K562 (cell line): ENCODE measurements at regions not wholly inside any gene's neighbourhood (a gene's known extent, or its start where the extent isn't known, plus 50 kb on each side); places are given as distances from the start of the nearest gene placed in this dataset.
A peak's percentile ranks its signal among the peaks of the same experiment; 100 is the strongest.

Experiments
- ATAC-seq: fragments of 200-7000 bp; cut with Tn5 transposase; 3 replicates; pipeline ENCODE4 v1.9.1; 2020; ENCODE audit warnings: moderate library complexity
- BruUV-seq: library from RNA; stranded (reverse); fragments of 400-500 nt; replicated peaks from 2 replicates; lab custom pipeline; 2021; lab: Mats Ljungman, UMichigan
- CTCF ChIA-PET: fragments of 300-600 bp; formaldehyde crosslinking; extraction: SDS; loops from one replicate; lab custom pipeline; 2021; ENCODE audit warnings: low intra/inter-chr PET ratio; lab: Yijun Ruan, JAX
- POLR2A ChIA-PET: fragments of 300-600, 350-650 bp; sonication (Branson Sonifier 250); formaldehyde crosslinking; extraction: SDS; loops from one replicate; lab custom pipeline; 2021; ENCODE audit warnings: antibody characterized with exemption, inconsistent platforms; lab: Yijun Ruan, JAX
- DNase-seq, 4 experiments: peaks; one replicate each; pipeline versions ENCODE4 v3.0.0 to v3.0.0-alpha.2; 2011 to 2018; ENCODE audit warnings: low spot score in 3 of 4, mixed read lengths in 3 of 4; ENCODE audit errors: extremely low read depth in 1 of 4
- FAIRE-seq: peaks from 2 replicates; lab custom pipeline; 2011; peaks lifted over from hg19 to GRCh38; lab: Jason Lieb, UNC
- H2AFZ ChIP-seq: 2 replicates; pipeline ENCODE4 v1.6.0; 2011; ENCODE audit warnings: low read depth, low read length, control low read depth, inconsistent platforms
- H3K27ac ChIP-seq: fragments of 200-600 bp; 3 replicates; pipeline ENCODE4 v1.8.0; 2011; ENCODE audit warnings: low read depth, mild to moderate bottlenecking, control low read depth, inconsistent platforms, low read length, moderate library complexity, mixed read lengths; ENCODE audit errors: extremely low read depth
- H3K27me3 ChIP-seq, 2 experiments: fragments of 300-600 bp in 1 of 2; 2 replicates in 1 of 2; 3 replicates in 1 of 2; pipeline versions ENCODE4 v1.6.0 to v1.8.0; 2011; ENCODE audit warnings: inconsistent platforms in 2 of 2, low read length in 2 of 2, mild to moderate bottlenecking in 1 of 2, mixed read lengths in 1 of 2, moderate library complexity in 1 of 2; ENCODE audit not compliant: control insufficient read depth in 2 of 2, insufficient read depth in 2 of 2
- H3K36me3 ChIP-seq: fragments of 300-600 bp; 3 replicates; pipeline ENCODE4 v1.8.0; 2011; ENCODE audit warnings: mild to moderate bottlenecking, low read length, inconsistent platforms; ENCODE audit not compliant: control insufficient read depth, insufficient read depth
- H3K4me1 ChIP-seq, 2 experiments: fragments of 200-600 bp in 1 of 2; replicated peaks in 1 of 2; 2 replicates in 1 of 2; 3 replicates in 1 of 2; pipeline versions ENCODE4 v1.5.1 to v1.8.0; 2011; ENCODE audit warnings: inconsistent platforms in 2 of 2, low read length in 2 of 2, mild to moderate bottlenecking in 1 of 2, mixed read lengths in 1 of 2, moderate library complexity in 1 of 2; ENCODE audit not compliant: control insufficient read depth in 2 of 2, insufficient read depth in 2 of 2
- H3K4me2 ChIP-seq: 2 replicates; pipeline ENCODE4 v1.6.1; 2011; ENCODE audit warnings: low read length, control low read depth, inconsistent platforms, mixed read lengths; ENCODE audit not compliant: insufficient read depth
- H3K4me3 ChIP-seq: fragments of 200-600 bp; sonication (generic), shearing (Covaris generic); 2 replicates; pipeline ENCODE4 v1.5.1; 2016; ENCODE audit warnings: control low read depth, inconsistent platforms
- H3K79me2 ChIP-seq: fragments of 200-600 bp; 3 replicates; pipeline ENCODE4 v1.8.0; 2011; ENCODE audit warnings: low read length, inconsistent platforms; ENCODE audit not compliant: control insufficient read depth, insufficient read depth
- H3K9ac ChIP-seq, 2 experiments: 2 replicates each; pipeline versions ENCODE4 v1.6.0 to v1.6.1; 2011; ENCODE audit warnings: low read depth in 2 of 2, low read length in 2 of 2, control low read depth in 1 of 2, inconsistent platforms in 1 of 2, mild to moderate bottlenecking in 1 of 2, mixed read lengths in 1 of 2; ENCODE audit not compliant: insufficient read depth in 1 of 2
- H3K9me1 ChIP-seq: one replicate; pipeline ENCODE4 v1.6.0; 2011; ENCODE audit warnings: inconsistent platforms, mild to moderate bottlenecking, low read length, moderate library complexity; ENCODE audit not compliant: control insufficient read depth, insufficient read depth
- H3K9me3 ChIP-seq: replicated peaks from 2 replicates; pipeline ENCODE4 v1.5.1; 2011; ENCODE audit warnings: low read depth, low read length, inconsistent platforms; ENCODE audit not compliant: control insufficient read depth, insufficient read depth
- H4K20me1 ChIP-seq: replicated peaks from 2 replicates; pipeline ENCODE4 v1.6.1; 2011; ENCODE audit warnings: low read length, inconsistent platforms, mixed read lengths; ENCODE audit not compliant: control insufficient read depth, insufficient read depth
- CEBPG ChIP-seq, 3 experiments: fragments of 200-800 bp in 1 of 3; sonication (Bioruptor generic) in 1 of 3; sonication (generic) in 1 of 3; formaldehyde crosslinking in 1 of 3; IDR thresholded peaks in 2 of 3; conservative IDR thresholded peaks in 1 of 3; 2 replicates each; pipeline versions ENCODE4 v1.6.1 to v1.8.0; 2016 to 2022; ENCODE audit warnings: missing compliant biosample characterization in 2 of 3, missing genetic modification characterization in 2 of 3, mild to moderate bottlenecking in 1 of 3, missing genetic modification reagents in 1 of 3
- CREM ChIP-seq: IDR thresholded peaks from 2 replicates; pipeline ENCODE4 v1.6.1; 2014; ENCODE audit warnings: antibody characterized with exemption, low read depth
- CXXC5 ChIP-seq: fragments of 250-450 bp; sonication (Bioruptor Pico); IDR thresholded peaks from 2 replicates; pipeline ENCODE4 v1.8.0; 2022; ENCODE audit warnings: inconsistent platforms, mild to moderate bottlenecking, moderate library complexity
- REST ChIP-seq, 2 experiments: fragments of 450-650 bp; formaldehyde crosslinking in 1 of 2; IDR thresholded peaks; 2 replicates each; pipeline versions ENCODE4 v1.4.0 to v1.6.1; 2014 to 2020; ENCODE audit warnings: mild to moderate bottlenecking in 2 of 2, borderline replicate concordance in 1 of 2, low read depth in 1 of 2
- ZNF134 ChIP-seq: fragments of 250-450 bp; sonication (Bioruptor Pico); conservative IDR thresholded peaks from 2 replicates; pipeline ENCODE4 v1.4.0; 2020
- ZNF41 ChIP-seq: fragments of 250-450 bp; sonication (Bioruptor Pico); conservative IDR thresholded peaks from 2 replicates; pipeline ENCODE4 v1.4.0; 2020; ENCODE audit warnings: mild to moderate bottlenecking
- ZZZ3 ChIP-seq: fragments of 450-650 bp; IDR thresholded peaks from 2 replicates; pipeline ENCODE4 v1.6.1; 2016; ENCODE audit warnings: antibody characterized with exemption, mild to moderate bottlenecking, moderate library complexity
- WGBS: fragments of 100-300 bp; shearing (Covaris generic); methylation state at CpG from one replicate; pipeline ENCODE4 v1.1.6; 2016; ENCODE audit warnings: low coverage, mixed read lengths; ENCODE audit not compliant: insufficient coverage; ENCODE audit errors: missing lambda C conversion rate; 5-methylcytosine and 5-hydroxymethylcytosine counted together
- in situ Hi-C: fragments of 300-500 bp; cut with MboI; formaldehyde crosslinking; loops from 4 replicates; pipeline ENCODE4 v1.15.0; 2018; ENCODE audit warnings: inconsistent platforms, mixed read lengths
- intact Hi-C: fragments of 100-400 bp; cut with micrococcal nuclease; formaldehyde crosslinking; loops from 2 replicates; pipeline ENCODE4 v1.14.2; 2022

- Histone ChIP-seq H3K36me3 (no peaks in the 10 kb centered on the region), H4K20me1 (no peaks in the 10 kb centered on the region), H2AFZ (no peak overlapping the region), H3K4me1 (no peaks in the 10 kb centered on the region), H3K79me2 (no peaks in the 10 kb centered on the region), H3K9ac (no peak overlapping the region), H3K9me1 (no peaks in the 10 kb centered on the region), H3K4me2 (no peak overlapping the region), H3K27me3 (no peaks in the 10 kb centered on the region), H3K27ac (no peak overlapping the region), H3K4me3 (no peak overlapping the region), H3K9me3 (no peaks in the 10 kb centered on the region)
- in situ Hi-C loops (no loop called here), intact Hi-C loops (no loop called here)
- BruUV-seq: no TSS peak
- no peak for ATAC-seq
- no peak for FAIRE-seq
- CTCF ChIA-PET: no interaction called here
- WGBS: 8% methylated on average over 2 of the region's 2 CpGs
- no peak for DNase-seq
- POLR2A ChIA-PET: no interaction called here
- TF ChIP-seq ZNF41: no peak
- no peak for TF ChIP-seq CREM
- no peak for TF ChIP-seq ZNF134 (CRISPR knock-in tag)
- no peak for TF ChIP-seq CEBPG (CRISPR knock-in tag; IDR thresholded peaks at IDR 0.05)
- TF ChIP-seq CEBPG (tag; conservative IDR thresholded peaks at IDR 0.05 in 1 of 2, IDR thresholded peaks at IDR 0.05 in 1 of 2): 0 out of 4 replicates have a peak, but pooled peaks of 1 of the 2 experiments have one; percentile 26
- TF ChIP-seq, all 486 proteins: peak for 1
Observed at GRCh38 chr10:108411894-108412293, 1247.4 kb upstream of the SORCS1 start.

DNA sequence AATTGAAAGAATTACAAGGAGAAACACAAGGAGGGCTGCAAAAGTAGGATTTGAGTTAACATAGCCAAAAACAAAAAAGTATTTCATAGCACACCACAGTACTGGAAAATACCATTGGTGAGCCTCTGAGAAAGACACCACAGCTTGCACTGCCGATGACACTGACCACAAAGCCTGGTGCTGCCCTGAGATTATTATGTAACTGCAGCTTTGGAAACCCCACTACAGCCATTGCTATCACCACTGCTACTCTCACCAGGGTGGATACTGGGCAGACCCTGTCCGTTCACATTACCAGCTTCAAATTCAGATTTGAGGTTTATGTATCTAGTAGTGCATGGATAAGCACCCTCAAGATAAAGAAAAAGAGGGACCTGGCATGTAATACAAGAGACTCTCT, 1246.7 kb upstream of the SORCS1 start:
- H3K9me1 ChIP-seq: no peaks in the 10 kb centered on the region
- H3K36me3 ChIP-seq: no peaks in the 10 kb centered on the region
- FAIRE-seq: no peak
- H3K9me3 ChIP-seq: no peaks in the 10 kb centered on the region
- in situ Hi-C loops: no loop called here
- intact Hi-C loops: no loop called here
- no peak overlapping the region for H3K27ac ChIP-seq
- no peaks in the 10 kb centered on the region for H3K4me1 ChIP-seq
- no peak overlapping the region for H2AFZ ChIP-seq
- WGBS: 0% methylated on average over 2 of the region's 2 CpGs
- ChIA-PET CTCF (no interaction called here), POLR2A (no interaction called here)
- no peaks in the 10 kb centered on the region for H3K79me2 ChIP-seq
- H3K4me3 ChIP-seq: no peak overlapping the region
- ATAC-seq: no peak
- no peaks in the 10 kb centered on the region for H3K27me3 ChIP-seq
- BruUV-seq: no TSS peak
- no peak overlapping the region for H3K9ac ChIP-seq
- no peaks in the 10 kb centered on the region for H4K20me1 ChIP-seq
- no peak for DNase-seq
- H3K4me2 ChIP-seq: no peak overlapping the region
- TF ChIP-seq REST (IDR thresholded peaks at IDR 0.05; ENCODE audit: borderline replicate concordance) (no peak), REST (CRISPR knock-in tag; IDR thresholded peaks at IDR 0.05; ENCODE audit: low read depth) (no peak), ZZZ3 (no peak), CXXC5 (CRISPR knock-in tag) (no peak)
